IPS-NIHi11 (cell line): ENCODE measurements at regions not wholly inside any gene's neighbourhood (a gene's known extent, or its start where the extent isn't known, plus 50 kb on each side); places are given as distances from the start of the nearest gene placed in this dataset.

Source experiments
- DNase-seq: peaks from one replicate; pipeline ENCODE4 v3.0.0; 2012; ENCODE audit warnings: mixed read lengths, low spot score

- DNase-seq, result no peak
These were observed 136.0 kb upstream of the RARB start for GRCh38 chr3:25292036-25292435.

GRCh38 chr3:25292595-25292994, 135.5 kb upstream of the RARB start:
- no peak for DNase-seq

- peak; percentile 7 for DNase-seq
These were observed 134.3 kb upstream of the RARB start for GRCh38 chr3:25293736-25294135.

GRCh38 chr3:25294169-25294805, 133.8 kb upstream of the RARB start:
- no peak for DNase-seq

- DNase-seq, result no peak
These were observed 130.1 kb upstream of the RARB start for GRCh38 chr3:25297667-25298585.

GRCh38 chr3:25300141-25300540, 127.9 kb upstream of the RARB start:
- no peak for DNase-seq

- DNase-seq, result no peak
These were observed 123.1 kb upstream of the RARB start for GRCh38 chr3:25304916-25305315.

GRCh38 chr3:25306066-25306465, 122.0 kb upstream of the RARB start:
- no peak for DNase-seq

- no peak for DNase-seq
These were observed 121.4 kb upstream of the RARB start for GRCh38 chr3:25306705-25307104.

- DNase-seq, result no peak
These were observed 114.8 kb upstream of the RARB start for GRCh38 chr3:25313286-25313685.

- no peak for DNase-seq
These were observed 103.0 kb upstream of the RARB start for GRCh38 chr3:25324954-25325655.

- no peak for DNase-seq
These were observed 92.7 kb upstream of the RARB start for GRCh38 chr3:25335356-25335755.

- no peak for DNase-seq
These were observed 89.8 kb upstream of the RARB start for GRCh38 chr3:25338158-25338725.

- DNase-seq, result no peak
These were observed 88.8 kb upstream of the RARB start for GRCh38 chr3:25339225-25339624.

- DNase-seq, result no peak
These were observed 83.4 kb upstream of the RARB start for GRCh38 chr3:25344670-25345069.

- DNase-seq, result no peak
These were observed 79.0 kb upstream of the RARB start for GRCh38 chr3:25349095-25349494.

GRCh38 chr3:25349828-25350724, 78.0 kb upstream of the RARB start:
- DNase-seq, result no peak

GRCh38 chr3:25350725-25351114, 77.3 kb upstream of the RARB start:
- DNase-seq, result no peak

GRCh38 chr3:25354071-25354470, 74.0 kb upstream of the RARB start:
- DNase-seq, result no peak

- DNase-seq, result no peak
These were observed 72.8 kb upstream of the RARB start for GRCh38 chr3:25355034-25355885.

GRCh38 chr3:25355998-25356397, 72.1 kb upstream of the RARB start:
- DNase-seq, result no peak
